ENCODE measurements at regions not wholly inside any gene's neighbourhood (a gene's known extent, or its start where the extent isn't known, plus 50 kb on each side); places are given as distances from the start of the nearest gene placed in this dataset.
"Not testable (repeated sequence)": the region's sequence is repeated elsewhere in the genome, so short reads cannot be mapped to it uniquely, and the experiment has no call there.

GRCh38 chr7:76927741-76928393 is 104.3 kb downstream of the SPDYE17 start:
- DNase-seq (ENCODE audit: extremely low read depth in 1 of 2, low read depth in 1 of 2), result not testable (repeated sequence)

DNA sequence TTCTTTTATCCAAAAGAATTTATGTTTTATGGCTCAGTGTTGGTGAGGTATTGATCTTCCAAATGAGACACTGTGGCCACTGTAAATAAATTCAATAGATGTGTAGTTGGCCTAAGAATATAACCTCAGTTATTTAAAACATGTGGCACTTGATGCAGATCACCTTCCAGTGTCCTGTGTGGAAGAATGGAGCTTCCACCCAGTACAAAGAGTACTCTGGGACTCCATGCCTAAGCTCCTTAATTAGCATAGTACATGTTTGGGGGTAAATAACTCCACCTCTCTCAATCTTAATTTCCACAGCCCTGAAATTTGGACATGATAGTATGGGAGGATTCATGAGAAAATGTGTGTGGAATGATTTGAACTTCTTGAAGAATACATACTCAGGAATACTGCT is 105.7 kb downstream of the SPDYE17 start:
- DNase-seq (ENCODE audit: extremely low read depth in 1 of 2, low read depth in 1 of 2), result not testable (repeated sequence)

DNA sequence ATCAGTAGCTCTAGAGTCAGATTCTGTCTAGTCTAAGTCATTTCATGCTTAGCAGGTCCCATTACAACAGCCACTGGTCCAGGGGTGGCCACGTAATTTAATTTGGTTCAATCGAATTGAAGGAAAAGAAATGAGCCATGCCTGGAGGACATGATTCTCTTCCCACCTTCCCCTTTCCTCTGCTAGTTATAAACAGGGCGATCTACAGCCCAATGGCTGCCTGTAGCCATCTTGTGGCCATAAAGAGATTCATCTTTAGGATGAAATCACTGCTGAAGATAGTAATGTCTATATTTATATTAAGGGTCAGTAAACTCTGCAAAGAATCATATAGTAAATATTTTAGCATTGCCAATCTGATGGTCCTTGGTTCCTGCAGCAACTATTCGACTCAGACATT is 107.4 kb downstream of the SPDYE17 start:
- DNase-seq (ENCODE audit: extremely low read depth in 1 of 2, low read depth in 1 of 2), result not testable (repeated sequence)

- DNase-seq (ENCODE audit: extremely low read depth in 1 of 2, low read depth in 1 of 2), result not testable (repeated sequence)
Observed at GRCh38 chr7:76918619-76919018, 113.5 kb downstream of the SPDYE17 start.

DNA sequence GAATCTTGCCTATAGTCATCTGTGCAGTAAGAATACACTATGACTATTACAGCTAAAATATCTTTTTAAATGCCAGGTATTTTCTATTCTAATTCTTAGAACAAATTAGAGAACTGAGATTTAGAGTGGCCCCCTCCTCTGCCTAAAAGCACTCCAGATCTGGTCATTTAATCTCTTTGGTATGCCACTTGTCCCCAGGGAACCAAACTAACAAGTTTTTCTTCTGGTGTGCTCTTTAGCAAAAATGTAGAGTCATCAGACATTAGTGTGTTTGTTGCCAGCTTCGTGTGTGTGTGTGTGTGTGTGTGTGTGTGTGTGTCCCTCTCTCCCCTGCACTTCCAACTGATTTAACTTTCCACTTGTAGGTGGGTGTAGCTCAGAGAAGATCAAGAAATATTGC is 117.8 kb downstream of the SPDYE17 start:
- not testable (repeated sequence) for DNase-seq (ENCODE audit: extremely low read depth in 1 of 2, low read depth in 1 of 2)

- DNase-seq (ENCODE audit: extremely low read depth in 1 of 2, low read depth in 1 of 2), result not testable (repeated sequence)
Observed at GRCh38 chr7:76912011-76912814, 119.9 kb downstream of the SPDYE17 start.

DNA sequence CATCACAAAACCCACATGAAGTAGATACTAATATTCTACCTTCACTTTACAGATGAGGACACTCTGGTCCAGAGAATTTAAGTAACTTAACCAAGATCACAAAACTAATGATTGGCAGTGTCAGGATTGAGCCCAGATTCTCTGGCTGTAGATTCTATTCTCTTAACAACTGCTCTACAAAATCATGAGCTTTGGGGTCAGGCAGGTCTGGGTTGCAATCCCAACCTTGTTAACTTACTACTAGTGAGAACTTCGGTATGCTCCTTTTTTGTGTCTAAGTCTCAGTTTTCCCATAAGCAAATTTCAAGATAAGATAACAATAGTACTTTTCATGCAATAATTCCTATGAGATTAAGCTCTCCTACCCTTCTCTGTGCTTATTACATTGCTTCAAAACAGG is 127.5 kb downstream of the SPDYE17 start:
- DNase-seq (ENCODE audit: extremely low read depth in 1 of 2, low read depth in 1 of 2), result not testable (repeated sequence)

- DNase-seq (ENCODE audit: extremely low read depth in 1 of 2, low read depth in 1 of 2), result not testable (repeated sequence)
Observed at GRCh38 chr7:76901944-76902710, 130.0 kb downstream of the SPDYE17 start.

GRCh38 chr7:76898807-76899206 is 133.4 kb downstream of the SPDYE17 start:
- DNase-seq (ENCODE audit: extremely low read depth in 1 of 2, low read depth in 1 of 2), result not testable (repeated sequence)

DNA sequence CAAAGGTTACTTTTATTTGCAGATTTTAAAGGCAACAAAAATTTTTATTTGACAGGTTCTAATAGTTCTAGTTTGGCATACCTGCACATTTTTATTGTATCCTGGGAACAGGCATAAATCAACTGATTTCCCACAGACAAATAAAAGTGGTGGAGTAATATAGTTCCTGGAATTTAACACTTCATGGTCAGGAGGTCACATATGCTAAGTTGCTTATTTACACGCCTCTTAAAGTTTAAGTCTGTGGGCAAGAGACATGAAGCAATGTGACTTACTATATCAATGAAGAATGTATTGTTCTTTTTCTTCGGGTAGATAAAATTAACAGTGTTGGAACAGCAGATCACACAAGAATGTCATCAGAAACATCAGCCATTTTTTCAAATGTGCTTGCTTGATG is 135.2 kb downstream of the SPDYE17 start:
- DNase-seq (ENCODE audit: extremely low read depth in 1 of 2, low read depth in 1 of 2), result not testable (repeated sequence)

DNA sequence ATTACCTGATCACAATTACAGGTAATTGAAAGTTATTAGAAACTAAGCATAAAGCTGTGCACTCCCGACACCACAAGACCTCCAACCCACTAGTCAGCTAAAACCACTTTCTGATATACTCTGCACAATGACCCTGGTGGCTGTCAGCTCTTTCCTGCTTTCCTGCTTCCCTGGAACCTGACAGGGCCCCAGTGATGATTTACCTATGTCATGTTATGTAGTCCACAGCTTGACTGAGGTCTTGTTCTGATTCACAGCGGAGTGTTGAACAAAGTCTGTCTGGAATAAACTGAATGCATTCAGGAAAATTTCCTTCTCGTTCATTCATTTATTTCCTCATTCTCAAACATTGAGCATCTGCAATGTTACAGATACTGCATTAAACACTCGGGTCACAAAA is 136.5 kb downstream of the SPDYE17 start:
- not testable (repeated sequence) for DNase-seq (ENCODE audit: extremely low read depth in 1 of 2, low read depth in 1 of 2)

DNA sequence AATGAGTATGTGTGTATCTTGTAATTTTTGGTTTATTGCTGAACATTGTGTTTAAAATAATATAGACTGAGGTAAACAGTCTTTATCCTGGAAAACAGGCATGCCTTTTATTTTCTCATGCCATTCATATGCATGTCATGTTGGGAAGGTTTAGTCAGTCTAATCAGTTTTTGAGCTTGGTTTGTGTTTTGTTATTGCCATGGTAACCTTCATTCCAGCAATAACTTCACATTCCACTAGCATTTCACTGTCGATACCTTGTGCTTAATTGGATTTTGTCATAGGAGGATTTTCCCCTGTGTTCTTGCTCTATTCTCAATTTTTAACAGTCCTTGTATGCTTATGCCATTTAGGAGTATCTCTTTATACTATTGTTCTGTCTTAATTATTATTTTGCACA is 140.4 kb downstream of the SPDYE17 start:
- DNase-seq (ENCODE audit: extremely low read depth in 1 of 2, low read depth in 1 of 2), result not testable (repeated sequence)

- not testable (repeated sequence) for DNase-seq (ENCODE audit: extremely low read depth in 1 of 2, low read depth in 1 of 2)
Observed at GRCh38 chr7:76879733-76880288, 152.3 kb downstream of the SPDYE17 start.

DNA sequence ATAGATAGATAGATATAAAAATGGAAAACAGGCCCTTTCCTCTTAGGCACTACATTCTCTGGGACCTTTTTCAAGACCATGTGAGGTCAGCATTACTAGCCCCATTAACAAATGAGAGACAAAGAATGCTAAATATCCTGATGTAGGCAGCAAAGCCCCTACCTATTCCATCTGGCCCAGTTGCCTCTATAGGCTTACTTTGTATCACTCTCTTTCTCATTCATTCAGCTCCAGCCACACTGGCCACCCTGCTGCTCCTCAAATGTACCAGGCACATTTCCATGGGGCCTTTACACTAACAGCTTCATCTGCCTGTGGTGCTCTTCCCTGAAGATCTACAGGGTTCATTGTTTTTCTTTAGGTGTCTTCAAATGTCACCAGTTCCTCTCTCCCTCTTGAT is 156.4 kb downstream of the SPDYE17 start:
- not testable (repeated sequence) for DNase-seq (ENCODE audit: extremely low read depth in 1 of 2, low read depth in 1 of 2)

DNA sequence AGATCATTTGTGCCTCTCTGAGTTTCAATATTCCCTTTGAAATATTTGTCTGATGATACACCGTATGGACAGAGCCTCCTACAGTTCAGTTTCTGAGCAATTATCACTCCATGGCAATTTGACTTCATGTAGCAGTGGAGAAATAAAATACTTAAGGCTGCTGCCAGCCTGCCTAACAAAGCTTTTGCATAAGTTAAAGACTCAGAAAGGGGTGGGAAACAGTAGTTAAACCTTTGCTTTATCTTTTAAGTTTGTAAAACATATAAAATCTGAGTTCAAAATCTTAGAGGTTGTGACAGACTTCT is 161.7 kb downstream of the SPDYE17 start:
- DNase-seq (ENCODE audit: extremely low read depth in 1 of 2, low read depth in 1 of 2), result not testable (repeated sequence)

DNA sequence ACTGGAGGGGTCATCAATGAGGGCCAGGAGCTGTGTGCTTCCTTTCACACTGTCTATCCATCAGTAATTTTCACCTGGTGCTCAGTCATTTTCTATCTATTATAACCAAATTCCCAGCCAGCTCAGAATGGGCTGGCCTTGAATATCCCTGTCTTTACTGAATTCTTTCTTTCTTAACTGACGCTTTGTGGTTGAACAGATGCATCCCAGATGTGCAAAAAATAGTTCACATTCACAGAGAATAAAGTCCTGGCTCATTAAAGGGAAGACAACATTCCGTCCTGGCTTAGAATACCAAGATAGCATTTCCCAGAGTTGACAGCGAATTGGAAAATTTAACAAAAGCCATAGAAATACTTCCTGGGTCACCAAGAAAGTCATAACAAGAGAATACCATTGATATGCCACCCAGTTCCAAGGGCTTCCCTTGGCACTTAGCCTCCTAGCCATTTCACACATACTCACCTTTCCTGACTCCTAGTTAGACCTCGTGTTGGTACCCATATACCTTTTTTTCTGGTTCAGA is 164.7 kb downstream of the SPDYE17 start:
- DNase-seq (ENCODE audit: extremely low read depth in 1 of 2, low read depth in 1 of 2), result not testable (repeated sequence)

GRCh38 chr7:76863150-76863773 is 168.9 kb downstream of the SPDYE17 start:
- not testable (repeated sequence) for DNase-seq (ENCODE audit: extremely low read depth in 1 of 2, low read depth in 1 of 2)

- DNase-seq (ENCODE audit: extremely low read depth in 1 of 2, low read depth in 1 of 2), result not testable (repeated sequence)
Observed at GRCh38 chr7:76862241-76862640, 169.9 kb downstream of the SPDYE17 start.

GRCh38 chr7:76859933-76860332 is 172.2 kb downstream of the SPDYE17 start:
- not testable (repeated sequence) for DNase-seq (ENCODE audit: extremely low read depth in 1 of 2, low read depth in 1 of 2)

DNA sequence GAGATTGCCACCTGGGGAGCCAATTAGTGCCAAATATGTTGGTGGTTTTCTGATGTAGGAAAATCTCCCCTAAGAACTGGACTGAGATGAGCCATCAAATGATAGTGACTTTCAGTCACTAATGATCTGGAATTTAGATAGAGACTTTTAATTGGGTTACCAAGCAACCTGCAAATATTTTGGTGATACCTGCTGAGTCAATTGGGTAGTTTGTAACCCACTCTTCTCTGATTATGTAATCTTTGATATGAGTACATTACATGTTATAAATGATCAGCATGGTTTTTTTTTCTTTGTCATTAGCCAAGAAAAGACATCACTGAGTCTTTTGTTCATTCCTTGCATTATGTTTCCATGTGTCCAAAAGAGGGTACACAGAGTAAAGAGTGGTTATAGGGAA is 177.5 kb downstream of the SPDYE17 start:
- not testable (repeated sequence) for DNase-seq (ENCODE audit: extremely low read depth in 1 of 2, low read depth in 1 of 2)

Data from activated CD8-positive, alpha-beta memory T cell treated with anti-CD3 and anti-CD28 coated beads for 1 hour (primary cell).